Brain microvascular endothelial cell (primary cell): ENCODE measurements at regions not wholly inside any gene's neighbourhood (a gene's known extent, or its start where the extent isn't known, plus 50 kb on each side); places are given as distances from the start of the nearest gene placed in this dataset.
A peak's percentile ranks its signal among the peaks of the same experiment; 100 is the strongest.

Experiments used
- DNase-seq: peaks from one replicate; pipeline ENCODE4 v3.0.0-alpha.2; 2020
- H3K27ac ChIP-seq: fragments of 250-450 bp; sonication (Bioruptor Pico); 2 replicates; pipeline ENCODE4 v1.5.1; 2020; ENCODE audit warnings: mild to moderate bottlenecking, moderate library complexity
- H3K27me3 ChIP-seq: fragments of 250-450 bp; sonication (Bioruptor Pico); replicated peaks from 2 replicates; pipeline ENCODE4 v1.5.1; 2020; ENCODE audit warnings: mild to moderate bottlenecking
- H3K36me3 ChIP-seq: fragments of 250-450 bp; sonication (Bioruptor Pico); replicated peaks from 2 replicates; pipeline ENCODE4 v1.5.1; 2020; ENCODE audit warnings: mild to moderate bottlenecking
- H3K4me3 ChIP-seq: 2 replicates; pipeline ENCODE4 v1.5.1; 2011; ENCODE audit warnings: low read depth, mild to moderate bottlenecking, control low read depth, low read length, moderate library complexity
- CTCF ChIP-seq: IDR thresholded peaks from 2 replicates; pipeline ENCODE4 v1.5.1; 2011; ENCODE audit warnings: low read depth, mild to moderate bottlenecking, moderate library complexity, low read length, control low read depth, inconsistent platforms; ENCODE audit errors: missing control alignments
- in situ Hi-C: cut with HindIII; loops from 2 replicates; pipeline ENCODE4 v1.10.0; 2017; ENCODE audit warnings: low sequenced_read_pairs, low pct_ligation_motif_present

GRCh38 chr6:9539231-9539755, 875.6 kb downstream of the TFAP2A start:
- in situ Hi-C loops = no loop called here
- no peak overlapping the region for H3K4me3 ChIP-seq
- no peak for TF ChIP-seq CTCF
- no peak overlapping the region for H3K27ac ChIP-seq
- H3K27me3 ChIP-seq = no peaks in the 10 kb centered on the region
- no peaks in the 10 kb centered on the region for H3K36me3 ChIP-seq
- DNase-seq = no peak

- TF ChIP-seq CTCF = no peak
- no peak overlapping the region for H3K4me3 ChIP-seq
- no peaks in the 10 kb centered on the region for H3K27me3 ChIP-seq
- no peaks in the 10 kb centered on the region for H3K36me3 ChIP-seq
- peak; percentile 41 for DNase-seq
- H3K27ac ChIP-seq = peak overlapping the region; percentile 45
- in situ Hi-C loops = no loop called here
These were observed 877.5 kb downstream of the TFAP2A start for GRCh38 chr6:9537381-9537780.

- in situ Hi-C loops = no loop called here
- H3K4me3 ChIP-seq = no peak overlapping the region
- H3K27me3 ChIP-seq = no peaks in the 10 kb centered on the region
- H3K36me3 ChIP-seq = no peaks in the 10 kb centered on the region
- no peak overlapping the region for H3K27ac ChIP-seq
- TF ChIP-seq CTCF = no peak
- DNase-seq = no peak
These were observed 879.8 kb downstream of the TFAP2A start for GRCh38 chr6:9535106-9535505.

GRCh38 chr6:9532621-9533557, 882.0 kb downstream of the TFAP2A start:
- H3K4me3 ChIP-seq = no peak overlapping the region
- H3K27ac ChIP-seq = no peak overlapping the region
- no peaks in the 10 kb centered on the region for H3K27me3 ChIP-seq
- in situ Hi-C loops = no loop called here
- TF ChIP-seq CTCF = no peak
- no peak for DNase-seq
- H3K36me3 ChIP-seq = no peaks in the 10 kb centered on the region

GRCh38 chr6:9527679-9528286, 887.1 kb downstream of the TFAP2A start:
- no peak overlapping the region for H3K27ac ChIP-seq
- no peak for DNase-seq
- H3K4me3 ChIP-seq = no peak overlapping the region
- no peak for TF ChIP-seq CTCF
- in situ Hi-C loops = no loop called here
- H3K27me3 ChIP-seq = no peaks in the 10 kb centered on the region
- no peaks in the 10 kb centered on the region for H3K36me3 ChIP-seq
